SKM-1 treated with dmso at 0.1 percent for 144 hours (cell line): ENCODE measurements at regions not wholly inside any gene's neighbourhood (a gene's known extent, or its start where the extent isn't known, plus 50 kb on each side); places are given as distances from the start of the nearest gene placed in this dataset.

ENCODE experiments used
- DNase-seq: peaks from one replicate; lab custom pipeline; 2025; ENCODE audit not compliant: unreplicated experiment; lab: John Stamatoyannopoulos, UW

- DNase-seq, result no peak
These were observed 212.0 kb downstream of the DMRT2 start for GRCh38 chr9:1261879-1262766.

- DNase-seq, result no peak
These were observed 217.0 kb downstream of the DMRT2 start for GRCh38 chr9:1267141-1267570.

GRCh38 chr9:1267581-1267980, 217.4 kb downstream of the DMRT2 start:
- no peak for DNase-seq

GRCh38 chr9:1269533-1270315, 219.6 kb downstream of the DMRT2 start:
- no peak for DNase-seq

- no peak for DNase-seq
These were observed 221.2 kb downstream of the DMRT2 start for GRCh38 chr9:1271367-1271766.

- no peak for DNase-seq
These were observed 221.6 kb downstream of the DMRT2 start for GRCh38 chr9:1271786-1272185.

- no peak for DNase-seq
These were observed 222.3 kb downstream of the DMRT2 start for GRCh38 chr9:1272488-1272887.

- DNase-seq, result no peak
These were observed 223.7 kb downstream of the DMRT2 start for GRCh38 chr9:1273859-1274258.

GRCh38 chr9:1274334-1274733, 224.2 kb downstream of the DMRT2 start:
- DNase-seq, result no peak

- no peak for DNase-seq
These were observed 226.3 kb downstream of the DMRT2 start for GRCh38 chr9:1276474-1276873.

GRCh38 chr9:1284727-1285126, 234.6 kb downstream of the DMRT2 start:
- no peak for DNase-seq

- no peak for DNase-seq
These were observed 235.4 kb downstream of the DMRT2 start for GRCh38 chr9:1285526-1285925.

GRCh38 chr9:1292384-1292783, 242.2 kb downstream of the DMRT2 start:
- no peak for DNase-seq

- DNase-seq, result no peak
These were observed 244.6 kb downstream of the DMRT2 start for GRCh38 chr9:1294641-1295258.

- no peak for DNase-seq
These were observed 246.2 kb downstream of the DMRT2 start for GRCh38 chr9:1296331-1296730.

GRCh38 chr9:1298046-1298445, 247.9 kb downstream of the DMRT2 start:
- DNase-seq, result no peak

- DNase-seq, result no peak
These were observed 250.8 kb downstream of the DMRT2 start for GRCh38 chr9:1300941-1301340.

GRCh38 chr9:1303932-1304331, 253.8 kb downstream of the DMRT2 start:
- no peak for DNase-seq

- no peak for DNase-seq
These were observed 261.4 kb downstream of the DMRT2 start for GRCh38 chr9:1311462-1312042.

GRCh38 chr9:1319436-1319835, 269.3 kb downstream of the DMRT2 start:
- DNase-seq, result no peak

GRCh38 chr9:1320051-1320557, 269.9 kb downstream of the DMRT2 start:
- no peak for DNase-seq
